SK-N-SH (cell line): ENCODE measurements at regions not wholly inside any gene's neighbourhood (a gene's known extent, or its start where the extent isn't known, plus 50 kb on each side); places are given as distances from the start of the nearest gene placed in this dataset.

Experiments
- CTCF ChIA-PET: fragments of 300-600, 350-600 bp; formaldehyde crosslinking; extraction: SDS; loops from one replicate; lab custom pipeline; 2021; lab: Yijun Ruan, JAX
- POLR2A ChIA-PET: fragments of 350-600 bp; sonication (Branson Sonifier 250); formaldehyde crosslinking; extraction: SDS; loops from one replicate; lab custom pipeline; 2020; ENCODE audit warnings: antibody characterized with exemption, inconsistent platforms; lab: Yijun Ruan, JAX
- DNase-seq: peaks from one replicate; pipeline ENCODE4 v3.0.0; 2012
- H2AFZ ChIP-seq: fragments of 200-600 bp; sonication (generic); 2 replicates; pipeline ENCODE4 v1.8.1; 2016; ENCODE audit warnings: antibody characterized with exemption, mild to moderate bottlenecking, low read depth
- H3F3A ChIP-seq: fragments of 200-600 bp; sonication (generic); replicated peaks from 2 replicates; pipeline ENCODE3; 2016; ENCODE audit warnings: antibody characterized with exemption, mild to moderate bottlenecking; ENCODE audit not compliant: insufficient read depth
- H3K27ac ChIP-seq, 2 experiments: fragments of 200-500 bp in 1 of 2; fragments of 200-600 bp in 1 of 2; sonication (Bioruptor generic) in 1 of 2; sonication (generic), shearing (Covaris generic) in 1 of 2; 2 replicates each; pipeline versions ENCODE4 v1.5.1 to v1.6.1; 2014 to 2016; ENCODE audit warnings: low read depth in 2 of 2, inconsistent platforms in 1 of 2, low read length in 1 of 2, mild to moderate bottlenecking in 1 of 2, mixed read lengths in 1 of 2
- H3K27me3 ChIP-seq: fragments of 200-600 bp; sonication (generic), shearing (Covaris generic); 2 replicates; pipeline ENCODE4 v1.6.1; 2016; ENCODE audit warnings: mixed run types; ENCODE audit not compliant: insufficient read depth
- H3K36me3 ChIP-seq, 2 experiments: fragments of 200-500 bp in 1 of 2; fragments of 200-600 bp in 1 of 2; sonication (Bioruptor generic) in 1 of 2; sonication (generic) in 1 of 2; replicated peaks in 1 of 2; 2 replicates each; pipeline versions ENCODE3 to v1.5.1; 2014 to 2016; ENCODE audit warnings: low read length in 1 of 2, mild to moderate bottlenecking in 1 of 2; ENCODE audit not compliant: insufficient read depth in 2 of 2, control insufficient read depth in 1 of 2
- H3K4me1 ChIP-seq, 2 experiments: fragments of 200-500 bp in 1 of 2; fragments of 200-600 bp in 1 of 2; sonication (Bioruptor generic) in 1 of 2; sonication (generic), shearing (Covaris generic) in 1 of 2; 2 replicates each; pipeline versions ENCODE4 v1.5.1 to v1.6.1; 2014 to 2016; ENCODE audit warnings: low read depth in 1 of 2, low read length in 1 of 2, mixed run types in 1 of 2; ENCODE audit not compliant: insufficient read depth in 2 of 2, control insufficient read depth in 1 of 2
- H3K4me2 ChIP-seq: fragments of 200-600 bp; sonication (generic), shearing (Covaris generic); 2 replicates; pipeline ENCODE4 v1.6.1; 2017; ENCODE audit warnings: mixed run types
- H3K4me3 ChIP-seq, 2 experiments: fragments of 200-500 bp in 1 of 2; fragments of 200-600 bp in 1 of 2; sonication (Bioruptor generic) in 1 of 2; sonication (generic), shearing (Covaris generic) in 1 of 2; 2 replicates each; pipeline versions ENCODE4 v1.5.1 to v1.8.1; 2014 to 2016; ENCODE audit warnings: low read depth in 2 of 2, inconsistent platforms in 1 of 2, low read length in 1 of 2, mild to moderate bottlenecking in 1 of 2, mixed read lengths in 1 of 2, moderate library complexity in 1 of 2
- H3K79me2 ChIP-seq: fragments of 200-600 bp; sonication (generic); 2 replicates; pipeline ENCODE4 v1.8.1; 2017; ENCODE audit warnings: mild to moderate bottlenecking; ENCODE audit not compliant: insufficient read depth
- H3K9ac ChIP-seq: fragments of 200-600 bp; sonication (generic); 2 replicates; pipeline ENCODE4 v1.6.1; 2017; ENCODE audit warnings: mixed run types
- H3K9me2 ChIP-seq: fragments of 200-600 bp; sonication (generic); 2 replicates; pipeline ENCODE4 v1.6.1; 2017; ENCODE audit warnings: mixed run types
- H3K9me3 ChIP-seq: fragments of 200-600 bp; sonication (generic); 2 replicates; pipeline ENCODE4 v1.6.1; 2017; ENCODE audit warnings: mixed run types, mild to moderate bottlenecking, moderate library complexity
- H4K20me1 ChIP-seq: fragments of 200-600 bp; sonication (generic); 2 replicates; pipeline ENCODE4 v1.6.1; 2017; ENCODE audit warnings: mild to moderate bottlenecking, mixed run types; ENCODE audit not compliant: insufficient read depth
- IRF3 ChIP-seq: fragments of 150-350 bp; IDR thresholded peaks from 2 replicates; pipeline ENCODE4 v1.6.1; 2016; ENCODE audit warnings: mild to moderate bottlenecking, low read depth, low read length
- MAX ChIP-seq: IDR thresholded peaks from 2 replicates; pipeline ENCODE4 v1.4.0; 2012; ENCODE audit warnings: low read depth
- MEF2A ChIP-seq: IDR thresholded peaks from 2 replicates; pipeline ENCODE4 v1.4.0; 2012; ENCODE audit warnings: low read depth, borderline replicate concordance
- MXI1 ChIP-seq: IDR thresholded peaks from 2 replicates; pipeline ENCODE4 v1.6.1; 2012; ENCODE audit warnings: mild to moderate bottlenecking, low read depth, low read length, improper control_type of control experiment
- NFIC ChIP-seq: IDR thresholded peaks from 2 replicates; pipeline ENCODE4 v1.4.0; 2012; ENCODE audit warnings: borderline replicate concordance
- POLR2AphosphoS5 ChIP-seq: IDR thresholded peaks from 2 replicates; pipeline ENCODE4 v1.6.1; 2012; ENCODE audit warnings: low read depth, low read length
- RAD21 ChIP-seq: IDR thresholded peaks from 2 replicates; pipeline ENCODE4 v1.6.1; 2012; ENCODE audit warnings: mild to moderate bottlenecking, low read length
- RCOR1 ChIP-seq: fragments of 150-350 bp; IDR thresholded peaks from 2 replicates; pipeline ENCODE4 v1.6.1; 2017; ENCODE audit warnings: antibody characterized with exemption, low read length
- REST ChIP-seq: IDR thresholded peaks from 2 replicates; pipeline ENCODE4 v1.6.1; 2012; ENCODE audit warnings: mild to moderate bottlenecking, low read depth, low read length, moderate library complexity
- RFX5 ChIP-seq: IDR thresholded peaks from 2 replicates; pipeline ENCODE4 v1.6.1; 2012; ENCODE audit warnings: mild to moderate bottlenecking, improper control_type of control experiment, low read length
- RXRA ChIP-seq: IDR thresholded peaks from 2 replicates; pipeline ENCODE4 v1.4.0; 2012; ENCODE audit warnings: low read depth, mild to moderate bottlenecking, borderline replicate concordance
- SMC3 ChIP-seq: IDR thresholded peaks from 2 replicates; pipeline ENCODE4 v1.6.1; 2012; ENCODE audit warnings: low read depth, low read length, improper control_type of control experiment
- TAF1 ChIP-seq: IDR thresholded peaks from 2 replicates; pipeline ENCODE4 v1.6.1; 2012; ENCODE audit warnings: low read depth, mild to moderate bottlenecking, low read length, moderate library complexity, borderline replicate concordance
- TEAD4 ChIP-seq: IDR thresholded peaks from 2 replicates; pipeline ENCODE4 v1.4.0; 2012; ENCODE audit warnings: mild to moderate bottlenecking, borderline replicate concordance; ENCODE audit not compliant: insufficient read depth
- USF1 ChIP-seq: IDR thresholded peaks from 2 replicates; pipeline ENCODE4 v1.4.0; 2012; ENCODE audit warnings: low read depth, borderline replicate concordance
- USF2 ChIP-seq: fragments of 150-350 bp; IDR thresholded peaks from 2 replicates; pipeline ENCODE4 v1.6.1; 2017; ENCODE audit warnings: antibody characterized with exemption, low read length, low read depth, borderline replicate concordance
- YY1 ChIP-seq: IDR thresholded peaks from 2 replicates; pipeline ENCODE4 v1.4.0; 2012; ENCODE audit warnings: low read depth, mild to moderate bottlenecking
- WGBS: methylation state at CpG from one replicate; pipeline ENCODE4 v1.1.6; 2017; ENCODE audit warnings: low lambda C conversion rate; 5-methylcytosine and 5-hydroxymethylcytosine counted together

- Histone ChIP-seq H3K36me3 (no peaks in the 10 kb centered on the region), H3K9me3 (no peaks in the 10 kb centered on the region), H3K79me2 (no peaks in the 10 kb centered on the region), H4K20me1 (no peaks in the 10 kb centered on the region), H3K9me2 (no peaks in the 10 kb centered on the region), H3F3A (no peaks in the 10 kb centered on the region), H3K27me3 (no peaks in the 10 kb centered on the region), H2AFZ (no peak overlapping the region), H3K4me2 (no peak overlapping the region), H3K9ac (no peak overlapping the region), H3K4me1 (no peaks in the 10 kb centered on the region), H3K4me3 (no peak overlapping the region), H3K27ac (no peak overlapping the region)
- WGBS, result 35% methylated on average over 16 of the region's 19 CpGs
- TF ChIP-seq RXRA (no peak), SMC3 (no peak), REST (no peak), MXI1 (no peak)
- ChIA-PET POLR2A (no interaction called here), CTCF (interaction anchor here (1.1 to 1.3 kb wide), 2 partner anchors 10 to 687 kb away, joined by 3 read pairs; no protein-coding TSS in a partner anchor)
- DNase-seq, result no peak
These were observed 315.6 kb upstream of the ATP10A start for GRCh38 chr15:26178640-26179220.

GRCh38 chr15:26177816-26178215 lies 314.7 kb upstream of the ATP10A start:
- Histone ChIP-seq H3K4me1 (no peaks in the 10 kb centered on the region), H3K79me2 (no peaks in the 10 kb centered on the region), H3K9ac (no peak overlapping the region), H3K27ac (no peak overlapping the region), H3K36me3 (no peaks in the 10 kb centered on the region), H2AFZ (no peak overlapping the region), H4K20me1 (no peaks in the 10 kb centered on the region), H3K27me3 (no peaks in the 10 kb centered on the region)
- DNase-seq, result no peak
- WGBS, result 52% methylated on average over 4 of the region's 4 CpGs
- TF ChIP-seq IRF3 (no peak), RXRA (no peak), USF2 (no peak), TAF1 (no peak), YY1 (no peak), RAD21 (no peak), MAX (no peak), TEAD4 (no peak), POLR2AphosphoS5 (no peak), RFX5 (no peak), NFIC (no peak), MEF2A (no peak), RCOR1 (no peak), USF1 (no peak)
- TF ChIP-seq, all 33 proteins: peak for 0
- no peaks in the 10 kb centered on the region for H3F3A ChIP-seq
- POLR2A ChIA-PET, result no interaction called here
- H3K4me2 ChIP-seq, result no peak overlapping the region
- H3K9me2 ChIP-seq, result no peaks in the 10 kb centered on the region
- no peaks in the 10 kb centered on the region for H3K9me3 ChIP-seq
- H3K4me3 ChIP-seq, result no peak overlapping the region
- CTCF ChIA-PET, result interaction anchor here (1.1 kb wide), 1 partner anchor 688 kb away, joined by 3 read pairs; no protein-coding TSS in a partner anchor
